Adrenal gland (tissue), 5 donors: ENCODE measurements at regions not wholly inside any gene's neighbourhood (a gene's known extent, or its start where the extent isn't known, plus 50 kb on each side); places are given as distances from the start of the nearest gene placed in this dataset.

Experiments
- CTCF ChIP-seq, 6 experiments: fragments of 450-650 bp in 4 of 6; fragments of 200-600 bp in 2 of 6; sonication (generic) in 1 of 6; IDR thresholded peaks; 1 replicate in 5 of 6; 2 replicates in 1 of 6; pipeline versions ENCODE4 v1.5.1 to v1.8.0; 2016 to 2021; ENCODE audit warnings: antibody characterized with exemption in 6 of 6, mild to moderate bottlenecking in 2 of 6, moderate library complexity in 1 of 6
- POLR2A ChIP-seq, 2 donors: fragments of 450-650 bp; IDR thresholded peaks; one replicate each; pipeline ENCODE4 v1.6.1; 2017; ENCODE audit warnings: antibody characterized with exemption in 2 of 2, mild to moderate bottlenecking in 2 of 2, moderate library complexity in 1 of 2
- donor health status: DM: no; HTN: no; CAD: no.

- TF ChIP-seq CTCF (IDR thresholded peaks at IDR 0.05) (no peak), POLR2A (IDR thresholded peaks at IDR 0.05) (no peak)
Observed at GRCh38 chr5:171593401-171593800, 174.0 kb downstream of the FGF18 start.
